ENCODE measurements at regions not wholly inside any gene's neighbourhood (a gene's known extent, or its start where the extent isn't known, plus 50 kb on each side); places are given as distances from the start of the nearest gene placed in this dataset.

- TF ChIP-seq, protein P1, sequence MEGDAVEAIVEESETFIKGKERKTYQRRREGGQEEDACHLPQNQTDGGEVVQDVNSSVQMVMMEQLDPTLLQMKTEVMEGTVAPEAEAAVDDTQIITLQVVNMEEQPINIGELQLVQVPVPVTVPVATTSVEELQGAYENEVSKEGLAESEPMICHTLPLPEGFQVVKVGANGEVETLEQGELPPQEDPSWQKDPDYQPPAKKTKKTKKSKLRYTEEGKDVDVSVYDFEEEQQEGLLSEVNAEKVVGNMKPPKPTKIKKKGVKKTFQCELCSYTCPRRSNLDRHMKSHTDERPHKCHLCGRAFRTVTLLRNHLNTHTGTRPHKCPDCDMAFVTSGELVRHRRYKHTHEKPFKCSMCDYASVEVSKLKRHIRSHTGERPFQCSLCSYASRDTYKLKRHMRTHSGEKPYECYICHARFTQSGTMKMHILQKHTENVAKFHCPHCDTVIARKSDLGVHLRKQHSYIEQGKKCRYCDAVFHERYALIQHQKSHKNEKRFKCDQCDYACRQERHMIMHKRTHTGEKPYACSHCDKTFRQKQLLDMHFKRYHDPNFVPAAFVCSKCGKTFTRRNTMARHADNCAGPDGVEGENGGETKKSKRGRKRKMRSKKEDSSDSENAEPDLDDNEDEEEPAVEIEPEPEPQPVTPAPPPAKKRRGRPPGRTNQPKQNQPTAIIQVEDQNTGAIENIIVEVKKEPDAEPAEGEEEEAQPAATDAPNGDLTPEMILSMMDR (IDR thresholded peaks at IDR 0.05): no peak
- Histone ChIP-seq H3K4me3 (no peak overlapping the region), H3K27ac (no peak overlapping the region)
- no peak for DNase-seq (ENCODE audit: low spot score)
Measured at GRCh38 chr16:63904182-63904581, 1217.7 kb downstream of the CDH11 start.

DNA sequence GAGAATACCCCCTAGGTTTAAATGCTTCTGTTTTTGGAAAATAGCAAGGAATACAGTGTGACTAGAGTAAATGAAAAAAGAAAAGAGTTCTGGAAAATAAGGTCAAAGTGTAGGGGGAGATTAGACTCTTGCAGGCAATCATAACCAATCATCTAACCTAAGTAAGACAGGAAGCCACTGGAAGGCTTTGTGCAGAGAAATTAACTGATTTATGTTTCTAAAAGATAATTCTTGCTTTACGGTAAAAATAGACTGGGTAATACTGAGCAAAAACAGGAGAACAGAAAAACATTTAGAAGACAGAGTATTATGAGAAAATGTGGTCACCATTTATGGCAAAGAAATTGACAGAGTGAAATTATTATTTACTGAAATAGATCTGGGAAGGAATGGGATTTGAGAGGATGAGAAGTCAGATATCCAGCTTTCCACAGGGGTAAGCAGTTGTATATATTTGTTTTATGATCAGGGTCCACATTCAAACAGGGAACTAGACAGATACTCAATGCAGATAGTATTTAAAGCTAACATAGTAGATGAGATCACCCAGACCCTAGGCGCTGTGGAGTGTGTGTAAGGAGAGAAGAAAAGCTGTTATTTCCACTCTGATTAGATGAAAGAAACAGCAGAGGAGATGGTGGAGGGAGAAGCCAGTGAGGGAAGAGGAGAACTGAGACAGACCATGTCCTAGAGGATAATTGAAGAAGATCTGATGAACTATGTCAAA, 1225.3 kb downstream of the CDH11 start:
- no peak for DNase-seq (ENCODE audit: low spot score)
- TF ChIP-seq, protein P1 (IDR thresholded peaks at IDR 0.05): no peak
- Histone ChIP-seq H3K4me3 (no peak overlapping the region), H3K27ac (no peak overlapping the region)

DNA sequence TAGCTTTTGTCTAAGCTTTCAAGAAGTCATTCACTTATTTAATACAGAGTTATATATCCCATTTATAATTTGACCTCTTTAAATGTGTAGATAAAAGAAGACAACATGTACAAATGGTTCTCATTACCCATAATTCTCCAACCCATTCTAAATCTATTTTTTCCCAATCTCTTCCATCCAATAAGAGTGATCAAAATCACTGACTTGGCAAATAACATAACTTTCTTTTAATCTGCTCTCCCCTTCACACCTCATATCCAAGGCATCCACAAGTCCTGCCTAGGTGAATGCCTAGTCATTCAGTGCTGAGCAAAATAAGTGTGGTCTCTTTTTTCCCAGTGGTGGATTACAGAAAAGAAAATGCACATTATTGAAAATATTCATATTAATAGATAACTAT, 1231.1 kb downstream of the CDH11 start:
- no peak overlapping the region for H3K27ac ChIP-seq
- DNase-seq (ENCODE audit: low spot score): no peak
- TF ChIP-seq, protein P1 (IDR thresholded peaks at IDR 0.05): no peak

GRCh38 chr16:63890081-63890480, 1231.8 kb downstream of the CDH11 start:
- TF ChIP-seq, protein P1 (IDR thresholded peaks at IDR 0.05): no peak
- no peak for DNase-seq (ENCODE audit: low spot score)
- H3K27ac ChIP-seq: no peak overlapping the region
- no peak overlapping the region for H3K4me3 ChIP-seq

More for the DNA sequence above, 1231.1 kb downstream of the CDH11 start:
- no peak overlapping the region for H3K4me3 ChIP-seq

DNA sequence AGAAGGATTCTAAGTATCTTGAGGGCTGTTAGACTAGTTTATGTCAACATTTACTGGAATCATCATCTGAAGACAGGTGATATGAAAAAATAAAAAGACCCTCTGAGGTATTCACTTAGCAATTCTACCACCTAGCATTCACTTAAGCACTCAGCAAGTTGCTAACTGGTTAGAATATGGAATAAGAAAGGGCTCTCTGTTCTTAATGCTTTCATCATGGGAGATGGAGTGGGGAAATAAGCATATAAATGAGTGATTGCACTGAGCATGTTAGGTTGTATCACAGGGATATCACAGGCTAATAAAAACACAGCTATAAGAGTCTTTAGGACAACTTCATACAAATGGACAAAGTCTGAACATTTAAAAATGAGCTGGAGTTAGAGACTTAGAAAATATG, 1238.8 kb downstream of the CDH11 start:
- TF ChIP-seq, protein P1 (IDR thresholded peaks at IDR 0.05): no peak
- no peak for DNase-seq (ENCODE audit: low spot score)
- H3K27ac ChIP-seq: no peak overlapping the region
- H3K4me3 ChIP-seq: no peak overlapping the region

DNA sequence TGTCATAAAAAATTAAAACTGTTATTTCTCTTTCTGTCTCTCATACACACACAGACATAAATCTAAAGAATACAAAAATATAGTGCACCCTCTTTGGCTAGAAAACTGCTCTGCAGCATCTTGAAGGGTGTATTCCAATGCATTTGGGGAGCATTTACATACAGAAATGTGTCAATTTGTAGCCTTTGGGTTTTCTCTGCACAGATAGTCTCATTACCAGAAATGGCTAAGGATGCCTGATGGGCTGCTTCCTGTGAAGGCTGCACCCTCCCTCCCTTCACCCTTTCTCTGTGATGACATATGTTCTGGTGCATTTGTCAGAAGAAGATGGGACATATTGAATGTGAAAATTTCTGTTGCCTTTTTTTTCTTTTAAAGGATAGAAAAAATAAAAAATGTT, 1239.3 kb downstream of the CDH11 start:
- no peak for DNase-seq (ENCODE audit: low spot score)
- TF ChIP-seq, protein P1 (IDR thresholded peaks at IDR 0.05): no peak
- no peak overlapping the region for H3K4me3 ChIP-seq
- no peak overlapping the region for H3K27ac ChIP-seq

GRCh38 chr16:63880948-63881347, 1240.9 kb downstream of the CDH11 start:
- no peak for DNase-seq (ENCODE audit: low spot score)
- TF ChIP-seq, protein P1 (IDR thresholded peaks at IDR 0.05): no peak
- Histone ChIP-seq H3K4me3 (no peak overlapping the region), H3K27ac (no peak overlapping the region)
